Activated CD8-positive, alpha-beta T cell treated with anti-CD3 and anti-CD28 coated beads for 36 hours (primary cell): ENCODE measurements at regions not wholly inside any gene's neighbourhood (a gene's known extent, or its start where the extent isn't known, plus 50 kb on each side); places are given as distances from the start of the nearest gene placed in this dataset.

Experiments used
- ATAC-seq: fragments of 200-7000 bp; cut with Tn5 transposase; one replicate; pipeline ENCODE4 v1.10.0; 2021; ENCODE audit warnings: mild to moderate bottlenecking, moderate library complexity
- CTCF ChIA-PET: fragments of 350-600 bp; sonication (Branson Sonifier 250); formaldehyde crosslinking; loops from one replicate; lab custom pipeline; 2021; ENCODE audit warnings: antibody characterized with exemption; lab: Charles Lee
- POLR2A ChIA-PET: fragments of 350-600 bp; sonication (Branson Sonifier 250); formaldehyde crosslinking; loops from one replicate; lab custom pipeline; 2021; ENCODE audit warnings: antibody characterized with exemption; lab: Charles Lee
- DNase-seq: peaks from one replicate; pipeline ENCODE4 v3.0.0-alpha.2; 2020
- H3K27ac Mint-ChIP-seq: one replicate; pipeline ENCODE4 v1.8.0; 2021; ENCODE audit warnings: mild to moderate bottlenecking, mixed read lengths
- H3K27me3 Mint-ChIP-seq: one replicate; pipeline ENCODE4 v1.8.0; 2021; ENCODE audit warnings: mixed read lengths
- H3K36me3 Mint-ChIP-seq: one replicate; pipeline ENCODE4 v1.8.0; 2021; ENCODE audit warnings: low read depth, mixed read lengths
- H3K4me1 Mint-ChIP-seq: one replicate; pipeline ENCODE4 v1.8.0; 2021; ENCODE audit warnings: low read depth, mixed read lengths
- H3K4me3 Mint-ChIP-seq: one replicate; pipeline ENCODE4 v1.8.0; 2021; ENCODE audit warnings: mild to moderate bottlenecking, moderate library complexity, mixed read lengths
- H3K9me3 Mint-ChIP-seq: one replicate; pipeline ENCODE4 v1.8.0; 2021; ENCODE audit warnings: mixed read lengths
- intact Hi-C: fragments of 100-400 bp; cut with micrococcal nuclease; formaldehyde crosslinking; loops from one replicate; pipeline ENCODE4 v1.10.0; 2022
- TF ChIP-seq, protein P1 (sequence below): fragments of 200-600 bp; IDR thresholded peaks from one replicate; pipeline ENCODE4 v1.8.0; 2022; ENCODE audit warnings: antibody characterized with exemption, mild to moderate bottlenecking

GRCh38 chr20:16904751-16905150, 156.6 kb downstream of the OTOR start:
- Mint-ChIP-seq H3K27me3 (no peaks in the 10 kb centered on the region), H3K27ac (no peak overlapping the region), H3K36me3 (no peaks in the 10 kb centered on the region), H3K4me3 (no peak overlapping the region), H3K9me3 (peaks cover 3% of the 10 kb centered on the region), H3K4me1 (no peaks in the 10 kb centered on the region)
- ATAC-seq: no peak
- POLR2A ChIA-PET: no interaction called here
- intact Hi-C loops: no loop called here
- no peak for DNase-seq
- CTCF ChIA-PET: interaction anchor here (0.7 kb wide), 1 partner anchor 32 kb away, joined by 3 read pairs; no protein-coding TSS in a partner anchor
- TF ChIP-seq, protein P1, sequence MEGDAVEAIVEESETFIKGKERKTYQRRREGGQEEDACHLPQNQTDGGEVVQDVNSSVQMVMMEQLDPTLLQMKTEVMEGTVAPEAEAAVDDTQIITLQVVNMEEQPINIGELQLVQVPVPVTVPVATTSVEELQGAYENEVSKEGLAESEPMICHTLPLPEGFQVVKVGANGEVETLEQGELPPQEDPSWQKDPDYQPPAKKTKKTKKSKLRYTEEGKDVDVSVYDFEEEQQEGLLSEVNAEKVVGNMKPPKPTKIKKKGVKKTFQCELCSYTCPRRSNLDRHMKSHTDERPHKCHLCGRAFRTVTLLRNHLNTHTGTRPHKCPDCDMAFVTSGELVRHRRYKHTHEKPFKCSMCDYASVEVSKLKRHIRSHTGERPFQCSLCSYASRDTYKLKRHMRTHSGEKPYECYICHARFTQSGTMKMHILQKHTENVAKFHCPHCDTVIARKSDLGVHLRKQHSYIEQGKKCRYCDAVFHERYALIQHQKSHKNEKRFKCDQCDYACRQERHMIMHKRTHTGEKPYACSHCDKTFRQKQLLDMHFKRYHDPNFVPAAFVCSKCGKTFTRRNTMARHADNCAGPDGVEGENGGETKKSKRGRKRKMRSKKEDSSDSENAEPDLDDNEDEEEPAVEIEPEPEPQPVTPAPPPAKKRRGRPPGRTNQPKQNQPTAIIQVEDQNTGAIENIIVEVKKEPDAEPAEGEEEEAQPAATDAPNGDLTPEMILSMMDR: no peak

GRCh38 chr20:16914277-16914676, 166.1 kb downstream of the OTOR start:
- no peak for DNase-seq
- no peaks in the 10 kb centered on the region for H3K27me3 Mint-ChIP-seq
- H3K27ac Mint-ChIP-seq: no peak overlapping the region
- H3K9me3 Mint-ChIP-seq: peaks cover under 1% of the 10 kb centered on the region
- TF ChIP-seq, protein P1: no peak
- H3K36me3 Mint-ChIP-seq: no peaks in the 10 kb centered on the region
- no peaks in the 10 kb centered on the region for H3K4me1 Mint-ChIP-seq
- POLR2A ChIA-PET: no interaction called here
- no peak overlapping the region for H3K4me3 Mint-ChIP-seq
- CTCF ChIA-PET: interaction anchor here (0.8 kb wide), 1 partner anchor 19 kb away, joined by 3 read pairs; no protein-coding TSS in a partner anchor
- no peak for ATAC-seq
- intact Hi-C loops: no loop called here

DNA sequence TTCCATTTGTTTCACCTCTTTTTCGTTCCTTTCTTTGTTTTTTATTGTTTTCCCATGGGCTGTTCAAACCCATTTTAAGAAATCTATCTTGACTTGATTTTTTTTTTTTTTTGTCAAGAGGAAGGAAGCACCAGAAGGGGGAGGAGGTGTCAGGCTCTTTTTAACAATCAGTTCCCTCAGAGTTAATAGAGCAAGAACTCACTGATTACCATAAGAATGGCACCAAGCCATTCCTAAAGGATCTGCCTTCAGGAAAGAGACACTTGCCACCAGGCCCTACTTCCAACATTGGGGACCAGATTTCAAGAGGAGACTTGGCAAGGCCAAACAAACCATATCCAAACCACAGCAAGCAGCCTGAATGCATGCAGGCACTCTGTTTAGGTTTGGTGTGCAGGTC, 168.0 kb downstream of the OTOR start:
- TF ChIP-seq, protein P1: no peak
- Mint-ChIP-seq H3K27me3 (no peaks in the 10 kb centered on the region), H3K27ac (no peak overlapping the region), H3K36me3 (no peaks in the 10 kb centered on the region), H3K9me3 (no peaks in the 10 kb centered on the region), H3K4me1 (no peaks in the 10 kb centered on the region), H3K4me3 (no peak overlapping the region)
- POLR2A ChIA-PET: no interaction called here
- DNase-seq (no peak), ATAC-seq (no peak)
- intact Hi-C loops: no loop called here
- CTCF ChIA-PET: no interaction called here

DNA sequence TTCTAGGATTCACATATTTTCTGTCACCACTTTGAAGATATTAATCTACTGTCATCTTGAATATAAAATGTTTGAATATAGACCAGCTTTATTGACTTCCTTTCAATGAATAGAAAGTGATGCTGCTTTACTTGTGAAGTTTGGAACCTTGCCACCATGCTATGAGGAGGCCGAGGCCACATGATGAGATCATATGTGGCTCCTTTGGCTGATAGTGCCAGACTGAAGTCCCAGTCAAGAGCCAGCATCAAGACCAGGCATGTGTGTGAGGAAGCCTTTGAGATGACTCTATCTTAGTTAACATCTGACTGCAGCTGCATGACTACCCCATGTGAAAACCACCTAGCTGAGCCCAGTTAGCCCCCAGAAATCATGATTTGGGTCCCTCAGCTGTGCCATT, 169.5 kb downstream of the OTOR start:
- intact Hi-C loops: no loop called here
- Mint-ChIP-seq H3K27me3 (no peaks in the 10 kb centered on the region), H3K36me3 (no peaks in the 10 kb centered on the region), H3K4me3 (no peak overlapping the region), H3K9me3 (no peaks in the 10 kb centered on the region), H3K4me1 (no peaks in the 10 kb centered on the region), H3K27ac (no peak overlapping the region)
- ATAC-seq: no peak
- no peak for DNase-seq
- POLR2A ChIA-PET: interaction anchor here (0.6 kb wide), 1 partner anchor 15 kb away, joined by 3 read pairs; no protein-coding TSS in a partner anchor
- CTCF ChIA-PET: no interaction called here
- TF ChIP-seq, protein P1: no peak

DNA sequence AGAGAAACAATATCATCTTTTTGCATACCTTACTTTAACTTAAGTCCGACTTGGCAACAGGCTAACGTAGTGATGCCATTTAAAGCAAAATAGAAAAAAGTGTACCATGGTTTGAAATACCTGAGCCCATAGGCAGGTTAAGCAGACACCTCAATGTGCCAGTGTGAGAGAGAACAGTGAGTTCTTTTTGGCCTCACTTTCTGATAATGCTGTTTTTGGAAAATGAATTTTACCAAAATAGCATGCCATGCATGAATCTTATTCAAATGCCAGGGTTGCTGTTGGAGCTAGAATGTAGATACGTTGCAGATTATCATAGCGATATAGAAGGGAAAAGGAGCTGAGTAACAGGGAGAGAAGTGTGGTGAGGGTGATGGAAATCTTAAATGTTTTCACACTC, 170.2 kb downstream of the OTOR start:
- Mint-ChIP-seq H3K4me3 (no peak overlapping the region), H3K27me3 (no peaks in the 10 kb centered on the region), H3K4me1 (no peaks in the 10 kb centered on the region), H3K9me3 (no peaks in the 10 kb centered on the region), H3K27ac (no peak overlapping the region), H3K36me3 (no peaks in the 10 kb centered on the region)
- DNase-seq (no peak), ATAC-seq (no peak)
- intact Hi-C loops: no loop called here
- POLR2A ChIA-PET: no interaction called here
- CTCF ChIA-PET: no interaction called here
- TF ChIP-seq, protein P1: no peak
